ENCODE measurements at regions not wholly inside any gene's neighbourhood (a gene's known extent, or its start where the extent isn't known, plus 50 kb on each side); places are given as distances from the start of the nearest gene placed in this dataset.

DNA sequence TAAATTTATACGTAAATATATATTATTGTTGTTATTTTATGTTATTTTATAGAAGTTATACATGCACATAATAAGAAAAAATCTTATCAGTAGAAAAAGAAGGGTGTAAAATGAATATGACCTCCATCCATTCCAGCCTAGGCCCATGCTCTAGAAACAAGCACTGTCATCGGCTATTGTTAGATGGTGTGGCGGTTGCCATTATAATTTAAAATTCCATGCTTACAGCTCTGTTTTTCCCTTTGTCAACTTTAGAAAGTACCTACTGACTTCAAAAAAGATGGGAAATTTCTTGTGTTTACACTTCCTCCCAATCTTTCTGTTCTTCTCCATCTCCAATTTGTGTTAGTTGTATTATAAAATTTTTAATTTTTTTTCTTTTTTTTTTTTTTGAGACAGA is 61.9 kb upstream of the RDX start:
- TF ChIP-seq, protein P1, sequence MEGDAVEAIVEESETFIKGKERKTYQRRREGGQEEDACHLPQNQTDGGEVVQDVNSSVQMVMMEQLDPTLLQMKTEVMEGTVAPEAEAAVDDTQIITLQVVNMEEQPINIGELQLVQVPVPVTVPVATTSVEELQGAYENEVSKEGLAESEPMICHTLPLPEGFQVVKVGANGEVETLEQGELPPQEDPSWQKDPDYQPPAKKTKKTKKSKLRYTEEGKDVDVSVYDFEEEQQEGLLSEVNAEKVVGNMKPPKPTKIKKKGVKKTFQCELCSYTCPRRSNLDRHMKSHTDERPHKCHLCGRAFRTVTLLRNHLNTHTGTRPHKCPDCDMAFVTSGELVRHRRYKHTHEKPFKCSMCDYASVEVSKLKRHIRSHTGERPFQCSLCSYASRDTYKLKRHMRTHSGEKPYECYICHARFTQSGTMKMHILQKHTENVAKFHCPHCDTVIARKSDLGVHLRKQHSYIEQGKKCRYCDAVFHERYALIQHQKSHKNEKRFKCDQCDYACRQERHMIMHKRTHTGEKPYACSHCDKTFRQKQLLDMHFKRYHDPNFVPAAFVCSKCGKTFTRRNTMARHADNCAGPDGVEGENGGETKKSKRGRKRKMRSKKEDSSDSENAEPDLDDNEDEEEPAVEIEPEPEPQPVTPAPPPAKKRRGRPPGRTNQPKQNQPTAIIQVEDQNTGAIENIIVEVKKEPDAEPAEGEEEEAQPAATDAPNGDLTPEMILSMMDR (IDR thresholded peaks at IDR 0.05) = no peak
- TF ChIP-seq POLR2A (IDR thresholded peaks at IDR 0.05) = no peak
- TF ChIP-seq POLR2AphosphoS5 (IDR thresholded peaks at IDR 0.05) = no peak
